HL-60 (cell line): ENCODE measurements at regions not wholly inside any gene's neighbourhood (a gene's known extent, or its start where the extent isn't known, plus 50 kb on each side); places are given as distances from the start of the nearest gene placed in this dataset.

Experiments
- DNase-seq, 2 experiments: peaks; one replicate each; pipeline ENCODE4 v3.0.0-alpha.2; 2010 to 2020; ENCODE audit warnings: low read depth in 1 of 2, low spot score in 1 of 2
- H3K27ac ChIP-seq: fragments of 250-450 bp; sonication (Bioruptor Pico); replicated peaks from 2 replicates; pipeline ENCODE4 v1.5.1; 2020; ENCODE audit warnings: mild to moderate bottlenecking, moderate library complexity
- H3K27me3 ChIP-seq: fragments of 250-450 bp; sonication (Bioruptor Pico); 2 replicates; pipeline ENCODE4 v1.5.1; 2021; ENCODE audit warnings: mild to moderate bottlenecking, moderate library complexity; ENCODE audit not compliant: insufficient read depth, poor library complexity, severe bottlenecking
- H3K4me3 ChIP-seq: replicated peaks from 2 replicates; pipeline ENCODE4 v1.5.1; 2011; ENCODE audit warnings: mild to moderate bottlenecking, control low read depth, low read length; ENCODE audit not compliant: insufficient read depth
- GABPA ChIP-seq: IDR thresholded peaks from 2 replicates; pipeline ENCODE4 v1.6.1; 2012; ENCODE audit warnings: low read depth
- POLR2AphosphoS5 ChIP-seq: IDR thresholded peaks from 2 replicates; pipeline ENCODE4 v1.6.1; 2012; ENCODE audit warnings: low read depth
- SPI1 ChIP-seq: IDR thresholded peaks from 2 replicates; pipeline ENCODE4 v1.6.1; 2012; ENCODE audit warnings: low read depth, mild to moderate bottlenecking, borderline replicate concordance
- TF ChIP-seq, protein P1 (sequence below): IDR thresholded peaks from one replicate; pipeline ENCODE4 v1.5.1; 2011; ENCODE audit warnings: low read length, control low read depth, inconsistent platforms; ENCODE audit not compliant: insufficient read depth
- TF ChIP-seq, protein P2 (sequence below): IDR thresholded peaks from 2 replicates; pipeline ENCODE4 v1.6.1; 2012; ENCODE audit warnings: low read depth; ENCODE audit not compliant: insufficient replicate concordance

DNA sequence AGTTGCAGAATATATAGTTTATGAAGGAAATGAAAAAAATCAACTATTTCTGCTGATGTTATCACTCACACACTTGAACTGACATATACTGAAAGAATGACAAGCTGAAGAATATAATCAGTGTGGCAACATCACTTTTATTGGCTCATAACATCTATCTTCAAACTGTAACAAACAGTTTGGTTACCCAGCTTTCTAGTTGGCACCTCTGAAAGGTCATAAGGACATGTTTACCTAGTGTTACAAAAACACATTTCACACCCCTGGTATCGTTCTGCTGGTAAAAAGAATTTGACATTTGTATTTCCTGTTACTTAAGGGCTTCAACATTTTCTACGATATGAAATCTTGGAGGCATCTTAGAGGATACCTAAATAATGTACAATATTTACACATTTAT, 1267.0 kb upstream of the NCAM2 start:
- no peak overlapping the region for H3K27ac ChIP-seq
- no peaks in the 10 kb centered on the region for H3K27me3 ChIP-seq
- DNase-seq = no peak
- no peak overlapping the region for H3K4me3 ChIP-seq
- TF ChIP-seq SPI1 (no peak), GABPA (no peak), POLR2AphosphoS5 (no peak)
- TF ChIP-seq, protein P1, sequence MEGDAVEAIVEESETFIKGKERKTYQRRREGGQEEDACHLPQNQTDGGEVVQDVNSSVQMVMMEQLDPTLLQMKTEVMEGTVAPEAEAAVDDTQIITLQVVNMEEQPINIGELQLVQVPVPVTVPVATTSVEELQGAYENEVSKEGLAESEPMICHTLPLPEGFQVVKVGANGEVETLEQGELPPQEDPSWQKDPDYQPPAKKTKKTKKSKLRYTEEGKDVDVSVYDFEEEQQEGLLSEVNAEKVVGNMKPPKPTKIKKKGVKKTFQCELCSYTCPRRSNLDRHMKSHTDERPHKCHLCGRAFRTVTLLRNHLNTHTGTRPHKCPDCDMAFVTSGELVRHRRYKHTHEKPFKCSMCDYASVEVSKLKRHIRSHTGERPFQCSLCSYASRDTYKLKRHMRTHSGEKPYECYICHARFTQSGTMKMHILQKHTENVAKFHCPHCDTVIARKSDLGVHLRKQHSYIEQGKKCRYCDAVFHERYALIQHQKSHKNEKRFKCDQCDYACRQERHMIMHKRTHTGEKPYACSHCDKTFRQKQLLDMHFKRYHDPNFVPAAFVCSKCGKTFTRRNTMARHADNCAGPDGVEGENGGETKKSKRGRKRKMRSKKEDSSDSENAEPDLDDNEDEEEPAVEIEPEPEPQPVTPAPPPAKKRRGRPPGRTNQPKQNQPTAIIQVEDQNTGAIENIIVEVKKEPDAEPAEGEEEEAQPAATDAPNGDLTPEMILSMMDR = no peak
- TF ChIP-seq, protein P2, sequence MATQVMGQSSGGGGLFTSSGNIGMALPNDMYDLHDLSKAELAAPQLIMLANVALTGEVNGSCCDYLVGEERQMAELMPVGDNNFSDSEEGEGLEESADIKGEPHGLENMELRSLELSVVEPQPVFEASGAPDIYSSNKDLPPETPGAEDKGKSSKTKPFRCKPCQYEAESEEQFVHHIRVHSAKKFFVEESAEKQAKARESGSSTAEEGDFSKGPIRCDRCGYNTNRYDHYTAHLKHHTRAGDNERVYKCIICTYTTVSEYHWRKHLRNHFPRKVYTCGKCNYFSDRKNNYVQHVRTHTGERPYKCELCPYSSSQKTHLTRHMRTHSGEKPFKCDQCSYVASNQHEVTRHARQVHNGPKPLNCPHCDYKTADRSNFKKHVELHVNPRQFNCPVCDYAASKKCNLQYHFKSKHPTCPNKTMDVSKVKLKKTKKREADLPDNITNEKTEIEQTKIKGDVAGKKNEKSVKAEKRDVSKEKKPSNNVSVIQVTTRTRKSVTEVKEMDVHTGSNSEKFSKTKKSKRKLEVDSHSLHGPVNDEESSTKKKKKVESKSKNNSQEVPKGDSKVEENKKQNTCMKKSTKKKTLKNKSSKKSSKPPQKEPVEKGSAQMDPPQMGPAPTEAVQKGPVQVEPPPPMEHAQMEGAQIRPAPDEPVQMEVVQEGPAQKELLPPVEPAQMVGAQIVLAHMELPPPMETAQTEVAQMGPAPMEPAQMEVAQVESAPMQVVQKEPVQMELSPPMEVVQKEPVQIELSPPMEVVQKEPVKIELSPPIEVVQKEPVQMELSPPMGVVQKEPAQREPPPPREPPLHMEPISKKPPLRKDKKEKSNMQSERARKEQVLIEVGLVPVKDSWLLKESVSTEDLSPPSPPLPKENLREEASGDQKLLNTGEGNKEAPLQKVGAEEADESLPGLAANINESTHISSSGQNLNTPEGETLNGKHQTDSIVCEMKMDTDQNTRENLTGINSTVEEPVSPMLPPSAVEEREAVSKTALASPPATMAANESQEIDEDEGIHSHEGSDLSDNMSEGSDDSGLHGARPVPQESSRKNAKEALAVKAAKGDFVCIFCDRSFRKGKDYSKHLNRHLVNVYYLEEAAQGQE = no peak

DNA sequence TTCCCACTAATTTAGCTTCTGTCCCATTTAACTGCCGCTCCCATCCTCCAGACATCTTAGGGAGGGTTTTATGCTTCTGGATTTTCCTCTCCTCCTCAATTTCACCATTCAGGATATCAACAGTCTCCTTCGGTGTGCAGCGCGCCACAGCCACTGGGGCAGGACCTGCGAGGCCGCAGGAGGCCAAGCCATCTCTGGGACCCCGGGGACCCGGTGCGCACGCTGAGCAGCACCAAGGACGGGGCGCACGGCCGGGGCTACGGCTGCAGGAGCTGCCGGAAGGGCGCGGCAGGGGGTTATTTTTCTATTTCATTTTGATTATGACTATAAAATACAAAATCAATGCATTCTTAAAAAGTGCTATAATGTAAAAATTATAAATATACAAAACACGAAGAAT, 1238.4 kb upstream of the NCAM2 start:
- DNase-seq = no peak
- H3K27me3 ChIP-seq = no peaks in the 10 kb centered on the region
- no peak overlapping the region for H3K4me3 ChIP-seq
- TF ChIP-seq, protein P1 = no peak
- no peak for TF ChIP-seq SPI1
- no peak for TF ChIP-seq POLR2AphosphoS5
- TF ChIP-seq, protein P2 = no peak
- no peak for TF ChIP-seq GABPA
- H3K27ac ChIP-seq = no peak overlapping the region

DNA sequence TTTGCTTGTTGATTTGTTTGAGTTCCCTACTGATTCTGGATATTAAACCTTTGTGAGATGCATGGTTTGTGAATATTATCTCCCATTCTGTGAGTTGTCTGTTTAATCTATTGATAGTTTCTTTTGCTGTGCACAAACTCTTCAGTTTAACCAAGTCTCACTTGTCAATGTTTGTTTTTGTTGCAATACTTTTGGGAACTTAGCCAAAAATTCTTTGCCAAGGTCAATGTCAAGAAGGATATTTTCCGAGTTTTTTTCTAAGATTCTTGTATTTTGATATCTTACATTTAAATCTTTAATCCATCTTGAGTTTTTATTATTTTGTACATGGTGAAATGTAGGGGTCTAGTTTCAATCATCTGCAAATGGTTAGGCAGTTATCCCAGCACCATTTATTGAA, 1230.7 kb upstream of the NCAM2 start:
- Histone ChIP-seq H3K4me3 (no peak overlapping the region), H3K27me3 (no peaks in the 10 kb centered on the region), H3K27ac (no peak overlapping the region)
- DNase-seq = no peak
- TF ChIP-seq, protein P2 = no peak
- TF ChIP-seq GABPA (no peak), POLR2AphosphoS5 (no peak), SPI1 (no peak)
- TF ChIP-seq, protein P1 = no peak
